OCI-LY7 (cell line): ENCODE measurements at regions not wholly inside any gene's neighbourhood (a gene's known extent, or its start where the extent isn't known, plus 50 kb on each side); places are given as distances from the start of the nearest gene placed in this dataset.

Experiments
- BruUV-seq: library from RNA; stranded (reverse); fragments of 400-500 nt; replicated peaks from 2 replicates; lab custom pipeline; 2021; lab: Mats Ljungman, UMichigan
- CTCF ChIA-PET: fragments of 300-600 bp; sonication (Branson Sonifier 250); formaldehyde crosslinking; loops from one replicate; lab custom pipeline; 2022; ENCODE audit warnings: antibody characterized with exemption; ENCODE audit not compliant: unreplicated experiment; lab: Charles Lee
- POLR2A ChIA-PET: fragments of 300-600 bp; sonication (Branson Sonifier 250); formaldehyde crosslinking; loops from one replicate; lab custom pipeline; 2022; ENCODE audit warnings: antibody characterized with exemption; lab: Charles Lee
- DNase-seq: peaks from one replicate; pipeline ENCODE4 v3.0.0-alpha.2; 2015; ENCODE audit warnings: low spot score
- H2AFZ ChIP-seq: fragments of 200-600 bp; sonication (generic), shearing (Covaris generic); 2 replicates; pipeline ENCODE4 v1.6.1; 2014; ENCODE audit warnings: mild to moderate bottlenecking, antibody characterized with exemption, low read length, moderate library complexity
- H3K27ac ChIP-seq: fragments of 200-600 bp; sonication (generic); 2 replicates; pipeline ENCODE4 v1.5.1; 2014; ENCODE audit warnings: mixed run types, low read depth, mild to moderate bottlenecking, moderate library complexity, low read length, inconsistent platforms; ENCODE audit not compliant: poor library complexity, severe bottlenecking
- H3K36me3 ChIP-seq: fragments of 200-600 bp; sonication (generic); 2 replicates; pipeline ENCODE4 v1.6.1; 2014; ENCODE audit warnings: mild to moderate bottlenecking, antibody characterized with exemption, low read length, moderate library complexity, mixed read lengths; ENCODE audit not compliant: insufficient read depth
- H3K4me1 ChIP-seq: fragments of 200-600 bp; sonication (generic); 2 replicates; pipeline ENCODE4 v1.5.1; 2014; ENCODE audit warnings: mild to moderate bottlenecking, low read length; ENCODE audit not compliant: insufficient read depth, poor library complexity, severe bottlenecking
- H3K4me2 ChIP-seq: fragments of 200-600 bp; sonication (generic); 2 replicates; pipeline ENCODE4 v1.6.1; 2014; ENCODE audit warnings: mild to moderate bottlenecking, low read length
- H3K4me3 ChIP-seq: fragments of 200-600 bp; sonication (generic); 2 replicates; pipeline ENCODE4 v1.5.1; 2014; ENCODE audit warnings: mild to moderate bottlenecking, low read depth, low read length; ENCODE audit not compliant: poor library complexity, severe bottlenecking
- H3K79me2 ChIP-seq: fragments of 200-600 bp; sonication (generic); 2 replicates; pipeline ENCODE4 v1.6.1; 2016; ENCODE audit warnings: low read depth, mild to moderate bottlenecking, low read length, moderate library complexity, mixed read lengths; ENCODE audit not compliant: insufficient read depth
- H3K9me2 ChIP-seq: fragments of 200-600 bp; sonication (generic); 2 replicates; pipeline ENCODE4 v1.6.1; 2016; ENCODE audit warnings: mild to moderate bottlenecking, low read length, mixed read lengths; ENCODE audit not compliant: insufficient read depth
- H3K9me3 ChIP-seq: fragments of 200-600 bp; sonication (generic); 2 replicates; pipeline ENCODE4 v1.6.1; 2014; ENCODE audit warnings: mild to moderate bottlenecking, mixed run types, low read length, mixed read lengths
- H4K20me1 ChIP-seq: fragments of 200-600 bp; sonication (generic); 2 replicates; pipeline ENCODE4 v1.6.1; 2014; ENCODE audit warnings: mild to moderate bottlenecking, antibody characterized with exemption, low read length, moderate library complexity, mixed read lengths; ENCODE audit not compliant: insufficient read depth
- CTCF ChIP-seq: fragments of 200-600 bp; sonication (generic); conservative IDR thresholded peaks from 2 replicates; pipeline ENCODE4 v1.5.1; 2014; ENCODE audit warnings: mild to moderate bottlenecking, antibody characterized with exemption, low read length, moderate library complexity, mixed read lengths
- EZH2phosphoT487 ChIP-seq: fragments of 200-600 bp; sonication (generic); IDR thresholded peaks from 2 replicates; pipeline ENCODE4 v1.6.1; 2018; ENCODE audit warnings: low read depth, borderline replicate concordance, mild to moderate bottlenecking, mixed run types, antibody characterized with exemption, low read length, moderate library complexity, mixed read lengths
- intact Hi-C: fragments of 100-400 bp; cut with micrococcal nuclease; formaldehyde crosslinking; loops from one replicate; pipeline ENCODE4 v1.10.0; 2022; ENCODE audit not compliant: unreplicated experiment

DNA sequence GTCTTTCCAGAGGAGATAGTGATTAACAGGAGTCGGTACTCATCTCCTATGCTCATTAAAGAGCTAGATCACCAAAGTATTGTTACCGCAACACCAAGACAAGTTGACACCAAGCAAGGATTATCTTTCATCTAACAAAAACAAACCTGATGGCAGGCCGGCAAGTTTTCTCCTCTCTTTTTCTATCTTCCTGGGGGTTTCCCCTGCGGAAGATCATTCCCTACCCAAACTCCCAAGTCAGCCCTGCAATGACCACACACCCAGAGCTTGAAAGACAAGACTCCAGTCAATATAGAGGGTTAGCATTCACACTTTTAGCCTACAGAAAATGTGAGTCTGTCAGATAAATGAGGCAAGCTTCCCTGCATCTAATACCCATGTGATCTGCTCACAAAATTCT is 312.1 kb downstream of the SOX9 start:
- CTCF ChIA-PET, result interaction anchor here (0.6 kb wide), 1 partner anchor 139 kb away, joined by 3 read pairs; no protein-coding TSS in a partner anchor
- DNase-seq, result no peak
- POLR2A ChIA-PET, result interaction anchor here (0.5 kb wide), 1 partner anchor 76 kb away, joined by 3 read pairs; no protein-coding TSS in a partner anchor

GRCh38 chr17:72433797-72434196 is 313.0 kb downstream of the SOX9 start:
- H3K9me2 ChIP-seq, result no peaks in the 10 kb centered on the region
- intact Hi-C loops, result no loop called here
- POLR2A ChIA-PET, result interaction anchor here (0.7 kb wide), 1 partner anchor 1719 kb away, joined by 3 read pairs; no protein-coding TSS in a partner anchor
- no peak for DNase-seq
- TF ChIP-seq EZH2phosphoT487 (no peak), CTCF (no peak)
- H2AFZ ChIP-seq, result no peak overlapping the region
- no peaks in the 10 kb centered on the region for H3K36me3 ChIP-seq
- H3K4me1 ChIP-seq, result no peaks in the 10 kb centered on the region
- H3K4me2 ChIP-seq, result no peak overlapping the region
- no peaks in the 10 kb centered on the region for H3K9me3 ChIP-seq
- H4K20me1 ChIP-seq, result no peaks in the 10 kb centered on the region
- H3K79me2 ChIP-seq, result no peaks in the 10 kb centered on the region
- CTCF ChIA-PET, result no interaction called here
- BruUV-seq, result no TSS peak
- no peak overlapping the region for H3K27ac ChIP-seq
- no peak overlapping the region for H3K4me3 ChIP-seq

More for the DNA sequence above, 312.1 kb downstream of the SOX9 start:
- no peaks in the 10 kb centered on the region for H3K79me2 ChIP-seq
- no peaks in the 10 kb centered on the region for H4K20me1 ChIP-seq
- H3K27ac ChIP-seq, result no peak overlapping the region
- no peak overlapping the region for H2AFZ ChIP-seq
- intact Hi-C loops, result no loop called here
- no peak overlapping the region for H3K4me2 ChIP-seq
- H3K4me3 ChIP-seq, result no peak overlapping the region
- H3K9me2 ChIP-seq, result no peaks in the 10 kb centered on the region
- BruUV-seq, result no TSS peak
- H3K9me3 ChIP-seq, result no peaks in the 10 kb centered on the region
- H3K4me1 ChIP-seq, result no peaks in the 10 kb centered on the region
- TF ChIP-seq EZH2phosphoT487 (no peak), CTCF (no peak)
- H3K36me3 ChIP-seq, result no peaks in the 10 kb centered on the region

DNA sequence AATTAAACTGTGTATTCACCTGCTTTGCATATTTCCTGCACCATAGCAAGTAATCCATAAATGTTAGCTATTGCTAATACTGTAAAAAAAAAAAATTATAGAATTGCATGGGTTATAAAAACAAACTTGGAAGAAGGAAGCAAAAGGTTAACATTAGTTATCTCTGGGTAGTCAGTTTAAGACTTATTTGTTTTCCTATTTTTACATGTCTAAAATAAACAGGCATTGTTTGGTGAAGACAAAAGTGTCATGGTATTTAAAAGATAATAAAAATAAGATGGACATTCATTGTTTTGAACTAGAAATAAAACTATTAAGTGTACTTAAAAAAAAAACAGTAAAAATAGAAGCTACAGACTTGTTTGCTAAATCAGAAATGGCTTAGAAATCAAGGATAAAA is 313.8 kb downstream of the SOX9 start:
- CTCF ChIA-PET, result no interaction called here
- BruUV-seq, result no TSS peak
- H3K9me3 ChIP-seq, result no peaks in the 10 kb centered on the region

More for the DNA sequence above, 313.8 kb downstream of the SOX9 start:
- Histone ChIP-seq H3K27ac (no peak overlapping the region), H3K4me1 (no peaks in the 10 kb centered on the region), H3K9me2 (no peaks in the 10 kb centered on the region), H3K79me2 (no peaks in the 10 kb centered on the region), H3K4me2 (no peak overlapping the region), H3K4me3 (no peak overlapping the region), H4K20me1 (no peaks in the 10 kb centered on the region), H2AFZ (no peak overlapping the region), H3K36me3 (no peaks in the 10 kb centered on the region)
- no peak for TF ChIP-seq CTCF
- no peak for TF ChIP-seq EZH2phosphoT487
- DNase-seq, result no peak
- POLR2A ChIA-PET, result interaction anchor here (0.7 to 1.2 kb wide), 3 partner anchors 118 to 1719 kb away, joined by 3 to 4 read pairs (median 3); no protein-coding TSS in a partner anchor
- intact Hi-C loops, result no loop called here
